NCI-H146 treated with DMSO at 0.1 percent for 48 hours (cell line): ENCODE measurements at regions not wholly inside any gene's neighbourhood (a gene's known extent, or its start where the extent isn't known, plus 50 kb on each side); places are given as distances from the start of the nearest gene placed in this dataset.

ENCODE experiments used
- DNase-seq: peaks from one replicate; lab custom pipeline; 2025; ENCODE audit not compliant: unreplicated experiment; lab: John Stamatoyannopoulos, UW

DNA sequence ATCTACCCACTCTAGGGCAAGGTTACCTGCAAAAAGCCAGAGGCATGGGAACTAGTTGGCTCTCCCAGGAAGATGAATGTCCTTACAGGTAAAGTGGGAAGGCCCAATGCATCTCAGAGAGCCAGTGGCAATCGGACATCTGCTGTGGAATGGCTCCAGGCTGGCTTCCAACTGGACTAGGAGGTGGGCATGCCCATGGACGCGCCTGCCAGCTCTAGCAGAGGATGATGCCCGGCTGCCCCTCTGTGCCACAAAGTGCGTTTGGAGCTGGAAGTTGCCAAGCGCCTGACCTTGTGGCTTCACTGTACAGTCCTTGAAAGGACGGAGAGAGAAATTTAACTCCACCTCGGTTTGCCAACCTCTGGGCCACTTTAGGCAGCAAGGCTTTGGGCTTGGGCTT lies 84.4 kb downstream of the NR2F2 start:
- DNase-seq = no peak

DNA sequence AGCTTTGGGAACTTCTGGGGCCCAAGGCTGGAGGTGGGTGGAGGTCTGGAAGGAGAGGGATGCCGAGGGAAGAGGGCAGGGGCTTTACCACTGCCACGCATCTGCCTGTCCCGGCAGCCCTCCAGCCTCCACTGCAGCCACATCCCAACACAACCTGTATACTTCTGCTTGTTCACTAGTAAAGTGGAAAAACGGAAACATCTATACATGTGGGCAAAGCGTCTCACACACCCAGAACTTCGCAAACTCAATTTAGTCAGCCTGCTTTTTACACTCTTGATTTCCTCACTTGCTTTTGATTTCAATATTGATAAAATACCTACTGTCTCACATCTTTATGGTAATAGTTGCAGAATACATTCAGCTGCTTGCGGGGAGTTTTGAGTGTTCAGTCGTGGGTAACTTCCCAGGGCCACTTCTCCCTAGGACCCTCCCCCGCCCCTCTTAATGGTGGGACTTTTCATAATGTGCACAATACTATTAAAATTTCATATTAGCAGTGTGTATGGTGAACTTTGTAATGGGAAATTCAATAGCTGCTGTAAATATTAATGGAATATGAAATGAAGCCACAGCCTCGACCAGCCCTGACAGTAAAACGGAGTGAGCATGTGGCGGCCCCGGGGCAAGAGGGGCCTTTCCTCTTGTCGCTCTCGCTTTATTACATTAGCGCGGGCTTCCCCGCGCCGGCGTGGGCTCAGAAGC lies 85.2 kb downstream of the NR2F2 start:
- DNase-seq = no peak

DNA sequence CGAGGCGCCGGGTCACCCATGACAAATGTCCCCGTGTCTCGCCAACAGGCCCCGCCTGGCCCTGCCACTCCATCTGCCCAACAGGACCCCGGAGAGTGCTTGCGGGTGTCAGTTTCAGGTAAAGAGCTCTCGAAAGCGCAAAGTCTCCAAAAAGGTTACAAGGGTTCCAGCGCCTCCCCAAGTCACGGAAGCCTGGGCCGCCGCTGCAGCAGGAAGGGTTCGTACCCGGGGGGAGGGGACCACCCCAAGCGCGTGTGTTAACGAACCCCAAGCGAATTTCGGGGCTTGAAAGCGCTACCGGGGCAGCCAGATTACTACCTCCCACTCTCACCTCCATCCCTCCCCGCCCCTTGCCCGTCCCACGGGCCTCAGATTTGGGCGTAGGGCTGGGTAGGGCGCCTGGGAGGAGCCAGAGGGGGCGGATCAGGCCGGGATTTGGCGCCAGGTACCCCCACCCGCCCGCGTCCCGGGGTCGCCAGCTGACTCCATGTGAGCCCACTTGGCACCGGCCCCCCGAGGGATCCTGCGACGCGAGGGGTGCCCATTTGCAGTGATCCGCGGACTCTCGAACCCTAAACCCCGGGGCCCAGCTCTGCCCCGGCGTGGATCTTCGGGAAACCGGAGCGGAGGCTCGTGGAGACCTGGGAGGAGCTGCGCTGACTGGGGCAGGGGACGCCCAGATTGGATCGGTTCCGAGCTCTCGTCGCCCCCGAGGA lies 85.9 kb downstream of the NR2F2 start:
- DNase-seq = no peak

DNA sequence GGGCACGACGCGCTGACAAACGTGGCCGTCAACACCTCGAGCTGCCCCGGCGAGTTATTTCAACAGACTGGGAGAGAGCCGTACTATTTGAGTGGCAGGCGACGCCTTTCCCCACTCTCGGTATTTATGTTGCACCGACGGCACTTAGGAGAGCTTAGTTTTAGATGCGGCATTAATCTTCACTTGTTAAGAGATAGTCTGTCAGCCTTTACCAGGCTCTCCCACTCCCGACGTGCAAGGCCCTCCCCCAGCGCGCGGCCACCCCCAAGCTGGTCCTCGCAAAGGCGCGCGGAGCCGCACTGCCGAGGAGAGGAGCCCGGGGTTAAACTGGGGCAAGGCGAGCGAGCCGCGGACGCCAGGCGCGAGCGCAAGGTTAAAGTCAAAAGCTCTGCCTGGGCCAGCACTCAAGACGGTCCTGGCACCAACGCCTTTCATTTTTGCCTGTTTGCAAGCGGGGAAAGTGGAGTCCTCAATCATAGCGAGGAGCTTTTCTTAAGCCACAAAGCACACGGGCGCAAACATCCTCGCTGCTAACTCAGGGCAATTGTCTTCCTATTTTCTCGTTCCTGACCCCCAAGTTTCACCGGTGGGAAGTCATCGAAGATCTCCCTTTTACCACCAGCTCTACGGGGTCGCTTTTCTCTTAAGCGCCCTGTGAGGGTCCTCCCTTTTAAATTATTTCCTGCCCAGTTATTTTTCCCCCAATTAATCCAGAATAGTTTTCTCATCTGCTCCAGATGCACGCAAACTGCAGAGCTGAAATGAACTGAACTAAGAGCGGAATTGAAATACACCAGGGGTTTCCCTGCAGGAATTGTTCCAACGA lies 86.6 kb downstream of the NR2F2 start:
- no peak for DNase-seq

DNA sequence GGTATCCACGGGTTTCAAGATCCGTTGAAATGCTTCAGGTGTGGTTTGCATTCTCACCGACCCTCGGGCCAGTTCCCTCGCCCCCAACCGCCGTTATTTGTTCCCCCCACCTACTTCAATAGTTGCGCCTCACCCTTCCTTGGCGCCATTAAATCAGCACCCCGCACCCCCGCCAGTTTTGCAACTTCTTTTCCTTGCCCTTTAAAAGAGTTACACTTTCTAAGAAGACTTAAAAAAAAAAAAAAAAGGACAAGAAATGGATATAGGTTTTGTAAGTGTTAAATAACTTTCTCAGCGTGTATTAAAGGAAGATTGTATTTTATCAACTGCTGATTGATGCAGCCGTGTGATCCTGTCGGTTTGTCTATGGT lies 87.2 kb downstream of the NR2F2 start:
- no peak for DNase-seq

DNA sequence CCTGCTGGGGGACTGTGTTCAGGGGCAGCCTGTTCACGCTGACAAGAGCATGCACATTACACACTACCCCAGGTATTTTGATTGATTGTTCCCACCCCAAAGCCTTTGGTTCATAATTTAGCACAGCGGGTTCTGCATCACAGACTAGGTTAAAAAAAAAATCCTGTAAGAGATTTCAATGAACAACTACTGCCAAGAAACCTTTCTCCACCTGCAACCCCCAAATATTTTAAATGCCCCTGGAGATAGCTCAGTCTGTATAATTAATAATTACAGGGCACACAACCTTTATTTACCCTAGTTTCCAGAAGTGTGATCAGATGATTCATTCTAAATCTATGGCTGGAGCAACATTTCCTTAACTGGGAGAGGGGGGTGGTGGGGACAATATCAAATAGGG lies 87.6 kb downstream of the NR2F2 start:
- DNase-seq = no peak

DNA sequence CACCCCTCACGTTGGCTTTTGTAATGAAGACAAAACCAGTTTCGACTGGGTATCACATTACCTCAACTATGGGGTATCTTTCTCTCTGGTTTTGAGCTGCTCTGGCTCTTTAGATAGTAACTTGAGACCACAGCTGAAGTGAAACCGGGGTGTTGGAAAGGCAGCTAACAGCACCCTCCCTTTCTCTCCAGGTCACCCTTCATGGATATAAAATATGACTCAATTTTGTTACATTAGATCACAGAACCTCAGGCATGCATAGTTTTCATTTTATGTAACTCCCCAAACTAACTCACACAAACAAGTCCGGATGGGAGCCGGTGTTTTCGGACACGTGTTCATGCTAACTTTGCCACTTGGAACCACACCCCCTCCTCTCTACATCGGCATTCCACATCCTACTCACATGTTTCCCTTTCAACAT lies 90.7 kb downstream of the NR2F2 start:
- no peak for DNase-seq

DNA sequence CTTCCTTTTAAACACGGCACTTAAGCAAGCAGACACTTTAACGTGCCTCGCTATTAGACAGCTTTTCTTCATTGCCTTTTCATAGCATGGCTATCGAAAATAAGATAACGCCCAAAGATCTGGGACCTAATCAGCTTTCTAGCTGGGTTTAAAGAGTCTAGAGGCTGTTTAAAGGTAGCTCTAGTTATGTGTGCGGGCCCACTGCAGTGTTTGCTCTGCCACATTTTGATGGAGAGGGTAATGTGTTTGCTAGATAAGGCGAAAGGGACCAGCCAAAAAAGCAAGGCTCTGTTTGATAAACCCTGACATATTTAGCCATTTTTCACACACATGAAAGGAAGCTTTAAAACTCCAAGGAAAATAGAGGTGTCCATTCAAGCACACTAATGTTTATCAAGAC lies 91.6 kb downstream of the NR2F2 start:
- DNase-seq = no peak

DNA sequence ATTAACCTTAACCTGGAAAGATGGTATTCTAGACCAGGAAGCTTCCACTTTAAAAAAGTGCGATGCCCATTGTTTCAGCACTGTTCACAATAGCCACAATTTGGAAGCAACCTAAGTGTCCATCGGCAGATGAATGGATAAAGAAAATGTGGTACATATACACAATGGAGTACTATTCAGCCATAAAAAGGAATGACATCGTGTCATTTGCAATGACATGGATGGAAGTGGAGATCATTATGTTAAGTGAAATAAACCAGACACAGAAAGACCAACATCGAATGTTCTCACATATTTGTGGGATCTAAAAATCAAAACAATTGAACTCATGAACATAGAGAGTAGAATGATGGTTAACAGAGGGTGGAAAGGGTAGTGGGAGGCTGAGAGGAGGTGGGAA lies 94.2 kb downstream of the NR2F2 start:
- no peak for DNase-seq

DNA sequence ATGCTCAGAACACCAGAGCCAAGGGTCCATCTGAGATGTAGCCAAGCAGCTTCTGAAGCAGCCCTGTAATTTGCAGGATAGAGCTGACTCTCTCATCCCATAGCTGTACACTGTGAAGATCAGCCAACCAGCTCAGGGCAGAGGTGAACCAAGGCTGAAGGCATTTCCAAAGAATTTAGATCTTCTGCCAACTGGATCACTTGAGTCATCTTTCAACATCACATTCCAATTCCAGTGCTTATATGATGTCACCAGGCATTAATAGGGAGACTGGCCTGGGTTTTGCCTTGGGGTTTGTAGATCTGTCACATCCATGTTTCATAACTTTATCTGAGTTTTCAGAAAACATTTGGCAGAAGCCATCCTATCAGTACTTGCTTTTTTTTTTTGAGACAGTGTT lies 98.2 kb downstream of the NR2F2 start:
- DNase-seq = no peak

DNA sequence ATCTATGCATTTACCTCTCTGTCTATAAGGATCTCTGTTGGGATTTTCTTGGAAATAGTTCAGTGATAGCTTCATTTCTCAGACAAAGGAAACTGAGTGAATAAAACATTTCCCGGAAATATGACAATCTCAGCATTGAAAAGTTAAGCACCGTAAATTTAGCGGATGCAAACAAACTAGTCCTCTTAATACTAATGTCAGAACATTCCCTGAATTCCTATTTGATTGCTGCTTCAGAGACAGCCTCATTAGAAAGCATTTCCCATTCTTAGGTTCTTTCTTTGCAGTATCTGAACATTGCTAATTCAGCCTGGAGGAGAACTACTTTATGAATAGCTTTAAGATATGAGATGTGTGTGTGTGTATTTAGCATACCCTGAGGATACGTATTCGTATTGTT lies 101.3 kb downstream of the NR2F2 start:
- DNase-seq = no peak

DNA sequence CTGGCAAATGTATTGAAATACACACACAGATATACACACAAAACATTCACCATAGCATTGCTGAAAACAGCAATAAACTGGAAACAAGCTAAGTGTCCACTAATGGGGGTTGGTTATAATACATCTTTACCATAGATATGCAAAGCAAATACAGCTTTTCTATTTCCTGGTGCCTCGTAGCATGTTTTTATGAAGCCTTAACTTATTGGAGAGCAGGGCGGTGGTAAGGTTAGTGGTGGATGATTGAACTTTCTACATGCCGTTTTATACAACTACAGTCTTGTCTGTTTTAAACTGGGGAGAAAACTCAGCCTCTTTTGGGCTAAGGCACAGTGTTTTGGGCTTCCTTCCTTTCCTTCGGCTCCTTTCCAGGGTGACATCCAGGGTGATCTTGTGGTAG lies 104.5 kb downstream of the NR2F2 start:
- DNase-seq = no peak

DNA sequence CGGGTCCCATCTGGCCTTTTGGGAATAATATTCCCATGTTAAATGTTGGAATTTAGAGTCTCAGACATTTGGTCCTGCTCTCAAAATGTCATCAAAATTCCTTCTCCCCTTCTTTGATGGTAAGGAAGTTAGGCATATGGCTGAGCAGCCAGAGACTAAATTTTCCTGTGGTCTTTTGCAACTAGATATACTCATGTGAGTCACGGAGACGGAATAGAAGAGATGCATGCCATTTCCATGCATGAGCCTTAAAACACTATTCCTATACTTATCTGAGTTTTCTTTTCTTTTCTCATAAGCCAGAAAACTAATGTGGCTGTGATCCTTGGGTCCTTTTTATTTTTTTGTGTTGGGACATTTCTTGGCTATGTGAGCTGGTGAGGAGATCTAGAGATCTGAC lies 105.3 kb downstream of the NR2F2 start:
- no peak for DNase-seq

DNA sequence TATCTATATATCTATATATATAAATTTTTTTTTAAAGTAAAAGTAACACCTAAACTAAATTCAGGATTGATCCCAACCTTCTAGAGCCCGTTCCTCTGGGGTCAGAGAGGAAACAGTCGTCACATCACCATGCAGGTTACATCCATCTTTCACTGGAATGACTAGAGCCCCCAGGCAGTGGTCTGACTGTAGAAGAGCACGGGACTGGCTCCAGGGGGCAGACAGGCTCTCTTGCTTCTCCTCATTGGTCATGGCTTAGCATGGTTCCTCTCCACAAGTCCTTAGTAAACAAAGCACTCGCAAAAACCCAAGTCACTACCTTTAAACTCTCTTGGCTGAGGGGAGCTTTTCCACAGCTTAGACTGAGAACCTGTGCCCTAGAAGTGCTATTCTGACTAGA lies 110.5 kb downstream of the NR2F2 start:
- no peak for DNase-seq

DNA sequence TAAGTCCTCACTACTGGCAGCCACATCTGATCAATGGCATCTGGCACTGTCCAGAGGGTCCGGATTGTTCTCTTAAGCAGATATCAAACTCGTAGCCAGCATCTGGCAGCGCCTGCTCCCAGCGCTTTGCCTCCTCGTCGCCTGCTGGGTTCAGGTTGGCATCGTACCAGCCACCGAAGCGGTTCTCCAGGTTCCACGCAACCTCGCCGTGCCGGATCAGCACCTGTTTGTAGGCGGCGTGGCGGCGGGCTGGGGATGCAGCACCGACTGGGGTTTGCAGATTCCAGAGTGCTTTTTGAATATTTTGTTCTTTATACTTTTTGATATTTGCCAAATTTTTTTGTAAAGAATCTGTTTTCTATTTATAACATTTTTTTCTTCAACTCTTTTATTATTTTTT lies 111.6 kb downstream of the NR2F2 start:
- no peak for DNase-seq

DNA sequence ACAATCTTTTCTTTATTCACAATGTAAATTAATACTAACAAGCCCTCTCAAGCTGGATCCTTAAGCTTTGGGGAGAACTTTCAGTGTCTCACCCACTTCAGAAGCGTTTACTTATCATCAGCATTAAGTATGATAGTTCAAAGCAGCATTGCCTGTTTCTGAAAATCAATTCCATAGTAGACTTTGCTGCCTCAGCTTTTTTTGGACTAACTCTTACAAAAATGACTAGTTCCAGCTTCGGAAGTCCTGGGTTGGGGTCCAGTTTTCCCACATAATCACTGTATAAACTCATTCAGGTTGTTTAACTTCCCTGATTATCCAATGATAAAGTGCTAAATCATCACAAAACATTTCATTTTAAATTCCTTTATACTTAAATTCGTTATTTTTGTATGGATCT lies 114.4 kb downstream of the NR2F2 start:
- DNase-seq = no peak

DNA sequence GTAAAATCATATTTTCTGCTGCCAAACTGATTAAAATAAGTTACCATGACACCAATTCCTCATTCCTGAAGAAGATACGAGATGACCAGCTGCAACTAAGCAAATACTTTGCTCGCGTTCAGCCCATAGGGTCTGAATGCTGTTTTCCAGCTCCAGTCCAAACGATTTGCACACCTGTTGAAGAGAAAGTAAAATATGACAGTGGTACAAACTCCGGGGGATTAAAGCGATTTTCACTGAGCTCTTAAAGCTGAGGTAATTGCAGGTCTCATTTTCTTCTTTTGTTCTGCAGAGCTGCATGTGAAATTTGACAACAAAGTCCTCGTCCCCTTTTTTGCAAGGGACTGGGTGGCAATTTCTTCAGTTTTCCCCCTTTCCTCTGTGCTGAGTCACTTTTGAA lies 118.4 kb downstream of the NR2F2 start:
- DNase-seq = no peak

DNA sequence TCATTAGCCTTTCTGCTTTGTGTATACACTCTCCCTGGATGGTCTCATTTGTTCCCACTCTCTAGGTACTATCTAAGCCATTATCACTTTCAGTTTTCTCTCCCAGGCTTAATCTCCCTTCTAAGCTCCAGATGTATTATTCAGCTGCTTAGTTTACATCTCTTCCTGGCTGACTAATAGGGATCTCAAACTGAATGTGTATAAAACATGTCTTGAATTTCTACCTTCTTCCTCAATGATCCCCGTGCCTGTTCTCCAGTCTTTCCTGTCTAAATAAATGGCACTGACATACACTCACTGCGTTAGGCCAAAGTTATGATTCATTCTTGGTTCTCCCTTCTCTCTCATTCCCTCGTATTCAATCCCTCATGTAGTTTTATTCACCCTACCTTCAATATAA lies 127.3 kb downstream of the NR2F2 start:
- no peak for DNase-seq

DNA sequence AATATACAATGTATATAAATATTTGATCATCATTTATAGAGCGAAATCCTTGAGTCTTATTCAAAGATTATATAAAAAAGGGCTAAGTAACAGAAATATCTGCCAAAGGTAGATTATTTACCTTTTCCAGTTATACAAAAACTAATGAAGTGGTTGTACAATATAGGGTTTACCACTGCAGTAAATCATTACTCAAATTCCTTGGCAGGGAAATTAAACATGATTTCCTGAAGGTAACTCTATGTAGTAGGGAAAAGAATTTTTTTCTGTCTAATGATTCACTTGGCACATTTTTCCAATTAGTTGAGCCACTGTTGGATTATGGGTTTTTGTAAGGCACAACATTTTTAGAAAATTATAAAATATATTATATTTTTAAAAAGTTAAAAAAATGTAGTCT lies 129.6 kb downstream of the NR2F2 start:
- DNase-seq = no peak

DNA sequence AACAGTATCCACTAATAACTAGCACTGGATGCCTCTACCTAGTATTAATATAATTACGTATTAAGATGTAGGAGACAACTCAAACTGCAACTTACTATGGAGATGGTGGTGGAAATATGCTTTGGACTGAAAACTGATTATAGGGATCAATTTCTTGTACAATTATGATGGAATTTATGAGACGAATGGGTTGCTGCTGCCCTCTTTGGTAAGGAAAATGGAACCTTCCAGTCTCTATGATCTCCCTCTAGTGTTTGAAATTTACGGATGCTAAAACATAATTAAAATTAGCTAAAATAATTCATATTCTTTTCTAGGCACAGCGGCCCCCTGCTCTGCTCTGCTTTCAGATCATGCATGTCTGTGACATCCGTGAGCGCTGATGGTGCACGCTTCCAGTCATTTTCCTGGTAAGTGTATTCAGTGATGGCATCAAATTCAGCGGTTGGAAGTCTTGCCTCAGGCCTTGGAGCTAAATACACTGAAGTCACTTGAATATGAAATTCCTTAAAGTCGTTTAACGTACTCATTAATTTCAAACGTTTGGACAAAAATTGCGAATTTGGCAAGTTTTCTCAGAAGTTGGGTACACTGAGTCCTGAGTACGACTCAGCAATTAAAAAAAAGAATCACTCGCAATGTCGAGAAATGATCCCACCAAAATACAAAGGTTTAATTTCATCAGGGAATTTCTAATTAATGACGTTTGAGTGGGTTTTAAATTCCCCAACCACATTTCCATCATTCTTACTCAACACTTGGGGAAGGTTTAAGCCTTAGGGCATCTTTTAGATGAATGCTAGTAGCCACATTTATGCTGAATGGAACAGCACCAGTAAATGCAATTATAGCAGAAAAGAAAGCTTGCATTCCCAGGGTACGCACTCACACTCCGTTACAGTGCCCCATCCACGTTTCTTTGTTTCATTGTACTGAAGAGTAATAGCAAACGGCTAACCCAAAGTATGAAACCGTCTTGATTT lies 132.6 kb downstream of the NR2F2 start:
- no peak for DNase-seq

DNA sequence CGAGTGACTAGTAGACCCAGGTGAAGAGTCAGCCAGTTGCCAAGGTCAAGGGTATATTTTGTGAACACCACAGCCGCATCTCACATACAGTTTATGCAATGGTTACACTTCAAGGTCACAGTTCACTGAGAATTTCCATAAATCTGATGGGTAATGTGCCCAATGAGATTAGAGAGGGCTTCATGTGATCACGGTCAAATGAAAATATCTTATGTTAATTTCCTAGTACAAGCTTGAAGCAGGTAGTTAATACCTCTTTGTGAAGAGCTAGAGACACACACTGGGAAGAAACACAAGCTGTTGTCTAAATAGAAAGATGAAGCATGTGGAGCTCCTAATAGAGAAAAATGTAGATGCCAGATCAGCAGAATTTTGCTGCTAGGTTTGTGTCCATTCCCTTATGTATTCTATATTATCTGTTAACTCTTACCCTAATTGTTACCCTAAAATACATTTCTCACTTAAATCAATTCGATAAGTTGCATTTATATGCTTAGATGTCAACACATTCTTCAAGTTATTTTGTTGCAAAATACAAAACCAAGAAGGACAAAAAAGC lies 136.0 kb downstream of the NR2F2 start:
- DNase-seq = no peak
